Activated CD4-positive, alpha-beta T cell treated with anti-CD3 and anti-CD28 coated beads, Interleukin-2, amount 50 U/mL, for 4 hours (primary cell): ENCODE measurements at regions not wholly inside any gene's neighbourhood (a gene's known extent, or its start where the extent isn't known, plus 50 kb on each side); places are given as distances from the start of the nearest gene placed in this dataset.

Experiments used
- DNase-seq, 2 experiments: peaks; one replicate each; pipeline ENCODE4 v3.0.0-alpha.2; 2020

- DNase-seq = no peak
Measured at GRCh38 chr13:64849196-64849595, 2380.9 kb downstream of the PCDH9 start.

- DNase-seq = no peak
Measured at GRCh38 chr13:64847767-64848166, 2382.4 kb downstream of the PCDH9 start.

DNA sequence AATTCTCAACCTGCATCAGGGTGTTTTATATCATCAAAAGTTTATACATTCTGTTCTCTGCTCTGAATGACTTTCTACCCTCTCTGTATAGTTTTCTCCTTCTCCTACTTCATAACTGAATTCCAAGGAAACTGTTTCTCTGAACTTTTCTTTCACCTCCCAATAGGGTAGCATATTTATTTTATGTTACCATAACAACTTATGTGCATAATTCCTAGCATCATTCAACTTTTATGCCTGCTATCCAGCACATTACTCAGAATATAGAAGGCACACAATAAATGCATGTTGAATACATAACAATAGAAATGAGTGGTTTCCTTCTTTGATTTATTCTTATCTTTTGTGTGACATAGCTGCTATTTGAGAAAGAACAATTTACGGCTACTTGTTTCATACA lies 2385.0 kb downstream of the PCDH9 start:
- no peak for DNase-seq

DNA sequence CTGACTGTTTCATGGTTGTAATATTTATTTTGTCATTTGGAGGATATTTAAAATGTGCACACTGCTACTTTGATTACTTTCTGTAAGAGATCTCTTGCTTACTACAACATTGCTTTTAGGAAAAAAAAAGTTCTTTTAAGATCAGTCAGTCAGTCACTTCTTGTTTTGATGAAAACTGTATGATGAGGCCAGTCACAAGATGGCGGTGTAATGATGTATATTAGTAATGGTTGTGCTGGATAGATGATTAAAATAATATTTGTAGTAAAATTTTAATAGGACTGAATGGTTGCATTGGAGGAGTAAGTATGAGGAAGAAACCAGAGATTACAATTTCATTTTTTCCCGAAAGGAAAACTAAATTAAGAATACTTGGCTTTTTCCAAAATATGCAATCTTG lies 2411.1 kb downstream of the PCDH9 start:
- DNase-seq = no peak

DNA sequence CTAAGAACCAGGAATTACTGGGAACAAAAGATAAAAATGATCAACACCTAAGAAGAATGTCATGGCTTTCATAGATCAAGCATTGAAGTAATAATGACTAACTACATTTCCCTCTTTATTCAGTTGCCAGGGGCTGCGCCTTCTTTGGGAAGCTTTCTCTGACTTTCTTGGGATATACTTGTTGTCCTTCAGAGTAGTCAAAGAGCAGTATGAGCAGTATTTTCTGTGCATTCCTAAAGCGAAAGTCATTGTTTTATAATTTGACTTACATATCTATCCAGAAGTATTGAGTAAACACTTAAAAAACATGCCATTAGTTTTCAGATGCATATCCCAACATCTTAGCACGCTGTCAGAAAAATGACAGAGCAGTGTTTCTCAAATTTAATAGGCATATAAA lies 2412.4 kb downstream of the PCDH9 start:
- DNase-seq = no peak

GRCh38 chr13:64810750-64811149 lies 2419.4 kb downstream of the PCDH9 start:
- DNase-seq = no peak

GRCh38 chr13:64808704-64809103 lies 2421.4 kb downstream of the PCDH9 start:
- DNase-seq = no peak

- no peak for DNase-seq
Measured at GRCh38 chr13:64801768-64802167, 2428.4 kb downstream of the PCDH9 start.

GRCh38 chr13:64798422-64798821 lies 2431.7 kb downstream of the PCDH9 start:
- no peak for DNase-seq

GRCh38 chr13:64793592-64793991 lies 2436.5 kb downstream of the PCDH9 start:
- DNase-seq = no peak

DNA sequence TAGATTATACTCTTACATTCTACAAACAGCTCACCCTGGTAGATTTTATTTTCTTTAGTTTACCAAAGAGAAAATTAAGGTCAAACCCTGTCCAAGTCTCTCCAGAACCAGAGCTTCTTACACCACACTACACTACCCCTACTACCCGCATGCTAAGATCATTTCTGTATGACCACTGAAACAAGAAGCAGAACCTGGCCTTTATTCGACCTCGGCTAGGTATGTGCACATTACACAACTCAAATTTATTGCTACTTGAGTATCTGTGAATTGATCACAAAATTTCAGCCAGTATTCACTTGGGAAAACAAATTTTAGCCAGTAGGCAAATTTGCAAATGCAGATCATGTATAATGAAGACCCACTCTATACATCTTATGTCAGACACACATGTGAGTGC lies 2437.0 kb downstream of the PCDH9 start:
- DNase-seq = no peak

- DNase-seq = no peak
Measured at GRCh38 chr13:64791373-64791772, 2438.8 kb downstream of the PCDH9 start.

DNA sequence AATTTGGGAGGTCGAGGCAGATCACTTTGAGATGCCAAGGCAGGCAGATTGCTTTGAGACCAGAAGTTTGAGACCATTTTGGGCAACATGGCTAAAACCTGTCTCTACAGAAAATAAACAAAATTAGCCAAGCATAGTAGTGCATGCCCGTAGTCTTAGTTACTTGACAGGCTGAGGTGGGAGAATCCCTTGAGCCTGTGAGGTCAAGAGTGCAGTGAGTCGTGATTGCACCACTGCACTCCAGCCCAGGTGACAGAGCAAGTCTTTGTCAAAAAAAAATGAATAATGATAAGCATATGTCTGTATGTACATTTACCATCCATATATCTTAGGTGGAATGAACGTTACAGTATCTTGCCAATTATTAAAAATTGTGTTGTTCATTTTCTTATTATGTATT lies 2447.7 kb downstream of the PCDH9 start:
- no peak for DNase-seq

DNA sequence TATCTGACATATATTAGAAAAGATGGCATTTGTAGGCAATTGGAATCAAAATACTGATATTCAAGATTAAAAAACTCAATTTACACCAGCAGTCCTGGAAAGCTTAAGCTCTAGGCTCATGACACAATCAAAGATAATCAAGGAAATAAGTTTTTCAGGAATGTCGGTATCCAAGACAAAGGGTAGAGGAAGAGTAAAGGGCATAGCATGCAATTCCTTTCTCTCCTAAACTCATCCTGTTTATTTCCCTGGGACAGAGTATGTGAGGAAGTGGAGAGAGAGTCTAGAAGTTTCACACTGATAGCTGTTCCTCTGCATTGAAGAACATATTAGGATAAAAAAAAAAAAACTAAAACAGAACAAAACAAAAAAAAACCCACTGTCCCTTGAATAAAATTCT lies 2452.1 kb downstream of the PCDH9 start:
- DNase-seq = no peak

DNA sequence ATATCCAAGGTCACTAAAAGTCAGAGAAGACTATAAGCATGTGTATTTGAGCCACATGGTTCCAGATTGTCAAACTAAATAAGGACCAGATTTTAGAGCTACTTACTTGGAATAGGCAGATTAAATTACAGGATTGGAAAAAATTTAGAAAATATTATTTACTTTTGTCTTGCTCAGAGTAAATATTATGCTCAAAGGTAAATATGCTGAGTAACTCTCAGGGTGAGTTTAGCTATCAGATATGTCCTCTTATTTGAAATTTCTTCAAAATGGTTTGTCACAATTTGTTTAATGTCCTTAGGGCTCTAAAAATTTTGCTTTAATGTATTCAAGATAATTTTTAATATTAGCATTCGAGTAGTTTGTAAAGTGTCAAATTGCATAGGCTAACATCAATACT lies 2455.2 kb downstream of the PCDH9 start:
- DNase-seq = no peak

GRCh38 chr13:64770743-64771142 lies 2459.4 kb downstream of the PCDH9 start:
- DNase-seq = no peak

DNA sequence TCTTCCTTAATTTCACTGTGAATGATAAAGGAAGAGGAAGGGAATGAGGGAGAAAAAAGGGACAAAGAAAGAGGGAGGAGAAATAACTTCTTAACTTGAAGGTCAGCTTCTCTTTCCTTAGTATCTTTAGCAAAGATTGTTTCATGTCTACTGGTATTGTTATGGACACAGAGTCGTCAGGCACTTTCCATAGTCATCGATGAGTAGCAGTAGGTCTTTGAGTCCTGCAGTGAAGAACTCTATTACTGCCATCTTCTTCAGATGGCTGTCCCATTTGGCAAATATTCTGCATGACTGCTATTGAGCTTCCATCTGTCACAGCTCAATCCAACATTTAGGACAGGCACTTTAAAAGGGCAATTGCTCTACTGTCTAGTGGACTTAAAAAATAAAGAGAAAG lies 2463.1 kb downstream of the PCDH9 start:
- no peak for DNase-seq

- DNase-seq = no peak
Measured at GRCh38 chr13:64765636-64766035, 2464.5 kb downstream of the PCDH9 start.

DNA sequence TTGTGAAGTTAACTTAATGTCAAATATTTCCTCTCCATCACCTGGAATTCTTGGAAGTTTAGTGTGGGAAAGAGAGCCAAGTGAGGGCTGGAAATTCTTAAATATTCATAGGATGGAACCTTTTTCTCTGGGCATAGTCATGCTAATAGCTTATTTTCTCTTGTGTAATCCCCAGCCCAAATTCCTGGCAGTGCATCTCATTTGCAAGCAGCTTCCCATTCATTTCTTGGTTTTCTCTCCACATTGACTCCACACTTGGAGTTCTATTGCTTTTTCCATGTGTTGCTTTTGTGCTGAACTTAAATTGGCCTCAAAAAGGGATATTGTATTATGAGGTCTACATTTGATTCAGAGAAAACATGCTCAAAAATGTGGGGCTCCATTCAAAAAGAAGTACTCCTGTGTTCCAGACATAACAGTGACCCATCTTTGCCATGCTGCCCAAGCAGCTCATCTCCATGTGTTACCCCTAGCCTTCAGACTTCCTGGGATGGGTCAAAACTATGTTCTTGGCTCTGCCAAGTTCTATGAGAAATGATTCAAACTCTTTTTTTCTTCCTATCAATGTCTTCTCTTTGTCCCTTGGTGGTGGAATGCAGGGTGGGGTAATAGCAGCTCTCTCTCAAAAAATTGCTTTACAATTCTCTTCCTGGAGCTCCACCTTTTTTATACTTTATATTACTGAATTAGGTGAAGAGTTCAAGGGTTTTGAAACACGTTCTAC lies 2471.5 kb downstream of the PCDH9 start:
- no peak for DNase-seq

GRCh38 chr13:64756621-64757020 lies 2473.5 kb downstream of the PCDH9 start:
- DNase-seq = no peak

DNA sequence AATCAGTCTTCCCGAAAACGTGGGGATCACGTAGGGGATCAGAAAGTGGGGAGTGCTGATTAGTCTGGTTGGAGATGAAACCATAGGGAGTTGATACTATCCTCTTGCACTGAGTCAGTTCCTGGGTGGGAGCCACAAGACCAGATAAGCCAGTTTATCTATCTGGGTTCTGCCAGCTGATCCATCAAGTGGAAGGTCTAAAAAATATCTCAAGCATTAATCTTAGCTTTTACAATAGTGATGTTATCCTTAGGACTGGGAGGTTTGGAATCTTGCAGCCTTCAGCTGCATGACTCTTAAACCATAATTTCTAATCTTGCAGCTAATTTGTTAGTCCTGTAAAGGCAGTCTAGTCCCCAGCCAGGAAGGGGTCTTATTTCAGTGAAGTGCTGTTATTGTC lies 2474.2 kb downstream of the PCDH9 start:
- no peak for DNase-seq

DNA sequence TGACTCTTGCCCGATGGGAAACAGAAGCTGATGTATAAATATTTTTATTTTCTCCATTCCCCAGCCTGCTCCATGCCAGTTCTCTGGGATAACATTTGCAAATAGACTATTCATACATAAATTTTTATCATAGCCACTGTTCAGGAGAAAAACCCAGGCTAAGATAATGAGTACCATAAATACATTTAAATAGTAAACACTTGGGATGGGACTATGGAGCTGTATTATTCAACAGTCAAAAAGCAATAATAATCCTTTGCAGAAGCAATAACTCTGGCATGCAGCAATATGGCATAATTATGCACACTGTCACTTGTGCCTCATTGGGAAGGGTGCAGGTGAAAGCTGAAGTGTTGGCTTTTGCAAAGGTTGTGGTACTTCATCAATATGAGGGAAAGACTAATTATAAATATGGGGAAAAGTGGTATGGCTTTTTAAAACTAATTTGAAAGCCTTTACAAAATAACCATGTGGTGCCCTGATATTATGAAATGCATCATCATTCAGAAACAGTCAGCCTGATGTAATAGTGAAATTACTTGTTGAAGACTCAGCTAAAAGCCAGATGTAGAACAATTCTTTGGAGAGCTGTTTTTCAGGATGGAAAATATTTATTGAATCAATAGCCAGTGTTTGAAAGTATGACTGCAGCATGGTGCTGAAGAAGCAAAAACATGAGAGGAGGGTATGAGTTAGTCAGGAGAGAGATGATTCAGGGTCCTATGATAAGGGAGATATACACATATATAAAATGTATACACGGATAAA lies 2476.7 kb downstream of the PCDH9 start:
- no peak for DNase-seq

GRCh38 chr13:64749301-64749700 lies 2480.8 kb downstream of the PCDH9 start:
- no peak for DNase-seq

GRCh38 chr13:64746845-64747244 lies 2483.3 kb downstream of the PCDH9 start:
- DNase-seq = no peak

DNA sequence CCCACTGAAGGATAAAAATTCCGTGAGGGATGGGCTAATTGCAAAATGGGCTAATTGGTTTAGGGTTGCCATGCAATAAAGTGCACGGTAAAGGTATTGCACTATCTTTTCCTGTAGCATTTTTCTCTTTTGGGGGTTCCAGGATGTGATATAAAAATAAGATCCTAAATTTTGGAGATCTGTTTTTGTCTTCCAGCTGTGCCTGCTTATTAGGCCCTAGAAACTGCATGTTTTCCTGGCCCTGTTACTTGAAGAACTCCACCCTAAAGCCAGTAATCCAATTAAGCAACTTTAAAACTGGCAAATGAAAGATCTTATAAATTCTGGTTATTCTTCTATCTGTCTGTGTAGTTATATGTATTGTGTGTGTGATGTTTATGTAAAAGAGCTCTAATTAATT lies 2489.6 kb downstream of the PCDH9 start:
- no peak for DNase-seq
